ENCODE measurements at regions not wholly inside any gene's neighbourhood (a gene's known extent, or its start where the extent isn't known, plus 50 kb on each side); places are given as distances from the start of the nearest gene placed in this dataset.

- no peak for TF ChIP-seq TOPORS (CRISPR knock-in tag; IDR thresholded peaks at IDR 0.05)
- TF ChIP-seq POLR2A (IDR thresholded peaks at IDR 0.05; ENCODE audit: insufficient read depth in 1 of 2, low read depth in 2 of 2, low read length in 2 of 2): no peak
- TF ChIP-seq PPARG (CRISPR knock-in tag; conservative IDR thresholded peaks at IDR 0.05): no peak
- no peak for TF ChIP-seq ATF3 (CRISPR knock-in tag; IDR thresholded peaks at IDR 0.05)
- TF ChIP-seq CREM (IDR thresholded peaks at IDR 0.05): no peak
- no peak for TF ChIP-seq CREM (CRISPR knock-in tag; IDR thresholded peaks at IDR 0.05)
- no peak for TF ChIP-seq RFX3 (CRISPR knock-in tag; IDR thresholded peaks at IDR 0.05)
- TF ChIP-seq ZNF703 (CRISPR knock-in tag; IDR thresholded peaks at IDR 0.05; ENCODE audit: borderline replicate concordance): no peak
- TF ChIP-seq EP300 (IDR thresholded peaks at IDR 0.05; ENCODE audit: low read depth in 2 of 2, low read length in 2 of 2): no peak
- TF ChIP-seq EP300 (CRISPR knock-in tag; IDR thresholded peaks at IDR 0.05; ENCODE audit: borderline replicate concordance): no peak
Measured at GRCh38 chr10:90138844-90139243, 437.5 kb downstream of the KIF20B start.

Data from HepG2 (cell line).